K562 (cell line): ENCODE measurements at regions not wholly inside any gene's neighbourhood (a gene's known extent, or its start where the extent isn't known, plus 50 kb on each side); places are given as distances from the start of the nearest gene placed in this dataset.

Experiments used
- NR2F6 ChIP-seq: fragments of 450-650 bp; formaldehyde crosslinking; IDR thresholded peaks from 2 replicates; pipeline ENCODE4 v1.4.0; 2020; ENCODE audit warnings: mild to moderate bottlenecking
- POLR2A ChIP-seq: fragments of 450-650 bp; conservative IDR thresholded peaks from 2 replicates; pipeline ENCODE4 v1.6.1; 2016
- ZBED1 ChIP-seq: IDR thresholded peaks from 2 replicates; pipeline ENCODE4 v1.6.1; 2014
- ZKSCAN1 ChIP-seq: fragments of 150-350 bp; IDR thresholded peaks from 2 replicates; pipeline ENCODE4 v1.6.1; 2016; ENCODE audit warnings: low read depth, low read length
- ZNF274 ChIP-seq: IDR thresholded peaks from 2 replicates; pipeline ENCODE4 v1.6.1; 2011; ENCODE audit warnings: low read depth, mild to moderate bottlenecking, low read length, moderate library complexity, borderline replicate concordance
- TF ChIP-seq, protein P1 (sequence below): sonication (generic); formaldehyde crosslinking; IDR thresholded peaks from 2 replicates; pipeline ENCODE4 v1.8.1; 2022; ENCODE audit warnings: missing genetic modification reagents

DNA sequence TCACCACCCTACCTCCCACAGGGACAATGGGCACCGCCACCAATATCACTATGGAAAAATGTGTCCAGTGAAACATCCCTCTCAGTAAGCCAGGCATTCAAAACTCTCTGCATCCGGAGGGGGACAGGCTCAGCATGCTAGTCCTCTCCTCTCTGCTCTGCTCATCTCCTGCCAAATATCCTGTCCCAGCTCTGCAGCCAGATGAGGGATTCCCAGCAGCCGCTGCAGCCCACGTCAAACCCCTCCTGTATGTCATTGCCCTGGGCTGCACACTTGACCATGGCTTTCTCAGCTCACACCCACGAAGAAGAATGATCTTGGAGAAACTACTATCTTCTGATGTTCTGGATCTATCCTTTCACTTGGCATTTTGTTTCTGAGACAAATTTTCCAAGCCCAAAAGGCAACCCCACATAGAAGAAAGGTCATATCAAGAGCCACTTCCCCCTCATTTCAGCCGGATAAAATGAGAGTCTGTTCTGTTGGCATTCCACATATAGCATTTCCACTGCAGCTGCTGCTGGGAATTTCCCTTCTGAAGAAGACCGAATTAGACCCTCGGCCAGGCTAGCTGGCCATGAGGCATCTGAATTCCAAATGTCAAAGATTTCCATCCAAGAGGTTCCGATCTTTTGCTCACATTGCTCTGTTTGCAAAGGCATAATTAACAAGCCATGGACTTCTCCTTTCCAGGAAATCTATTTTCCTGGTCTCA is 338.0 kb downstream of the ACTL7B start:
- TF ChIP-seq ZNF274: no peak
- no peak for TF ChIP-seq ZBED1
- no peak for TF ChIP-seq POLR2A
- no peak for TF ChIP-seq NR2F6 (CRISPR knock-in tag)
- TF ChIP-seq ZKSCAN1: no peak
- TF ChIP-seq, protein P1, sequence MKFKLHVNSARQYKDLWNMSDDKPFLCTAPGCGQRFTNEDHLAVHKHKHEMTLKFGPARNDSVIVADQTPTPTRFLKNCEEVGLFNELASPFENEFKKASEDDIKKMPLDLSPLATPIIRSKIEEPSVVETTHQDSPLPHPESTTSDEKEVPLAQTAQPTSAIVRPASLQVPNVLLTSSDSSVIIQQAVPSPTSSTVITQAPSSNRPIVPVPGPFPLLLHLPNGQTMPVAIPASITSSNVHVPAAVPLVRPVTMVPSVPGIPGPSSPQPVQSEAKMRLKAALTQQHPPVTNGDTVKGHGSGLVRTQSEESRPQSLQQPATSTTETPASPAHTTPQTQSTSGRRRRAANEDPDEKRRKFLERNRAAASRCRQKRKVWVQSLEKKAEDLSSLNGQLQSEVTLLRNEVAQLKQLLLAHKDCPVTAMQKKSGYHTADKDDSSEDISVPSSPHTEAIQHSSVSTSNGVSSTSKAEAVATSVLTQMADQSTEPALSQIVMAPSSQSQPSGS (CRISPR knock-in tag): no peak
